NOMO-1 treated with DMSO at 0.1 percent for 48 hours (cell line): ENCODE measurements at regions not wholly inside any gene's neighbourhood (a gene's known extent, or its start where the extent isn't known, plus 50 kb on each side); places are given as distances from the start of the nearest gene placed in this dataset.
"Not testable (repeated sequence)": the region's sequence is repeated elsewhere in the genome, so short reads cannot be mapped to it uniquely, and the experiment has no call there.

Experiments used
- DNase-seq: peaks from one replicate; lab custom pipeline; 2025; ENCODE audit not compliant: unreplicated experiment; lab: John Stamatoyannopoulos, UW

- no peak for DNase-seq
Measured at GRCh38 chr16:22705799-22706198, 108.2 kb upstream of the HS3ST2 start.

- DNase-seq = no peak
Measured at GRCh38 chr16:22710326-22710725, 103.6 kb upstream of the HS3ST2 start.

- no peak for DNase-seq
Measured at GRCh38 chr16:22711847-22712246, 102.1 kb upstream of the HS3ST2 start.

GRCh38 chr16:22712471-22712870 lies 101.5 kb upstream of the HS3ST2 start:
- DNase-seq = no peak

GRCh38 chr16:22718598-22718997 lies 95.4 kb upstream of the HS3ST2 start:
- DNase-seq = not testable (repeated sequence)

GRCh38 chr16:22719945-22720344 lies 94.0 kb upstream of the HS3ST2 start:
- DNase-seq = no peak

- no peak for DNase-seq
Measured at GRCh38 chr16:22721511-22722100, 92.4 kb upstream of the HS3ST2 start.

GRCh38 chr16:22722551-22723541 lies 91.1 kb upstream of the HS3ST2 start:
- not testable (repeated sequence) for DNase-seq

- no peak for DNase-seq
Measured at GRCh38 chr16:22726868-22727267, 87.1 kb upstream of the HS3ST2 start.

GRCh38 chr16:22727285-22728166 lies 86.4 kb upstream of the HS3ST2 start:
- no peak for DNase-seq

- DNase-seq = no peak
Measured at GRCh38 chr16:22728167-22728836, 85.7 kb upstream of the HS3ST2 start.

GRCh38 chr16:22732400-22732799 lies 81.6 kb upstream of the HS3ST2 start:
- DNase-seq = peak; percentile 12

- no peak for DNase-seq
Measured at GRCh38 chr16:22732959-22733358, 81.0 kb upstream of the HS3ST2 start.

GRCh38 chr16:22734368-22734767 lies 79.6 kb upstream of the HS3ST2 start:
- no peak for DNase-seq

GRCh38 chr16:22736791-22737190 lies 77.2 kb upstream of the HS3ST2 start:
- no peak for DNase-seq

GRCh38 chr16:22739077-22739476 lies 74.9 kb upstream of the HS3ST2 start:
- DNase-seq = peak; percentile 75

GRCh38 chr16:22743401-22743800 lies 70.6 kb upstream of the HS3ST2 start:
- no peak for DNase-seq

- no peak for DNase-seq
Measured at GRCh38 chr16:22751104-22751667, 62.8 kb upstream of the HS3ST2 start.

- DNase-seq = no peak
Measured at GRCh38 chr16:22751685-22752084, 62.3 kb upstream of the HS3ST2 start.

GRCh38 chr16:22753451-22753850 lies 60.5 kb upstream of the HS3ST2 start:
- no peak for DNase-seq
